SK-N-SH (cell line): ENCODE measurements at regions not wholly inside any gene's neighbourhood (a gene's known extent, or its start where the extent isn't known, plus 50 kb on each side); places are given as distances from the start of the nearest gene placed in this dataset.

ENCODE experiments used
- CTCF ChIA-PET: fragments of 300-600, 350-600 bp; formaldehyde crosslinking; extraction: SDS; loops from one replicate; lab custom pipeline; 2021; lab: Yijun Ruan, JAX
- POLR2A ChIA-PET: fragments of 350-600 bp; sonication (Branson Sonifier 250); formaldehyde crosslinking; extraction: SDS; loops from one replicate; lab custom pipeline; 2020; ENCODE audit warnings: antibody characterized with exemption, inconsistent platforms; lab: Yijun Ruan, JAX
- DNase-seq: peaks from one replicate; pipeline ENCODE4 v3.0.0; 2012
- H2AFZ ChIP-seq: fragments of 200-600 bp; sonication (generic); 2 replicates; pipeline ENCODE4 v1.8.1; 2016; ENCODE audit warnings: antibody characterized with exemption, mild to moderate bottlenecking, low read depth
- H3F3A ChIP-seq: fragments of 200-600 bp; sonication (generic); replicated peaks from 2 replicates; pipeline ENCODE3; 2016; ENCODE audit warnings: antibody characterized with exemption, mild to moderate bottlenecking; ENCODE audit not compliant: insufficient read depth
- H3K27ac ChIP-seq, 2 experiments: fragments of 200-500 bp in 1 of 2; fragments of 200-600 bp in 1 of 2; sonication (Bioruptor generic) in 1 of 2; sonication (generic), shearing (Covaris generic) in 1 of 2; 2 replicates each; pipeline versions ENCODE4 v1.5.1 to v1.6.1; 2014 to 2016; ENCODE audit warnings: low read depth in 2 of 2, inconsistent platforms in 1 of 2, low read length in 1 of 2, mild to moderate bottlenecking in 1 of 2, mixed read lengths in 1 of 2
- H3K27me3 ChIP-seq: fragments of 200-600 bp; sonication (generic), shearing (Covaris generic); 2 replicates; pipeline ENCODE4 v1.6.1; 2016; ENCODE audit warnings: mixed run types; ENCODE audit not compliant: insufficient read depth
- H3K36me3 ChIP-seq, 2 experiments: fragments of 200-500 bp in 1 of 2; fragments of 200-600 bp in 1 of 2; sonication (Bioruptor generic) in 1 of 2; sonication (generic) in 1 of 2; replicated peaks in 1 of 2; 2 replicates each; pipeline versions ENCODE3 to v1.5.1; 2014 to 2016; ENCODE audit warnings: low read length in 1 of 2, mild to moderate bottlenecking in 1 of 2; ENCODE audit not compliant: insufficient read depth in 2 of 2, control insufficient read depth in 1 of 2
- H3K4me1 ChIP-seq, 2 experiments: fragments of 200-500 bp in 1 of 2; fragments of 200-600 bp in 1 of 2; sonication (Bioruptor generic) in 1 of 2; sonication (generic), shearing (Covaris generic) in 1 of 2; 2 replicates each; pipeline versions ENCODE4 v1.5.1 to v1.6.1; 2014 to 2016; ENCODE audit warnings: low read depth in 1 of 2, low read length in 1 of 2, mixed run types in 1 of 2; ENCODE audit not compliant: insufficient read depth in 2 of 2, control insufficient read depth in 1 of 2
- H3K4me2 ChIP-seq: fragments of 200-600 bp; sonication (generic), shearing (Covaris generic); 2 replicates; pipeline ENCODE4 v1.6.1; 2017; ENCODE audit warnings: mixed run types
- H3K4me3 ChIP-seq, 2 experiments: fragments of 200-500 bp in 1 of 2; fragments of 200-600 bp in 1 of 2; sonication (Bioruptor generic) in 1 of 2; sonication (generic), shearing (Covaris generic) in 1 of 2; 2 replicates each; pipeline versions ENCODE4 v1.5.1 to v1.8.1; 2014 to 2016; ENCODE audit warnings: low read depth in 2 of 2, inconsistent platforms in 1 of 2, low read length in 1 of 2, mild to moderate bottlenecking in 1 of 2, mixed read lengths in 1 of 2, moderate library complexity in 1 of 2
- H3K79me2 ChIP-seq: fragments of 200-600 bp; sonication (generic); 2 replicates; pipeline ENCODE4 v1.8.1; 2017; ENCODE audit warnings: mild to moderate bottlenecking; ENCODE audit not compliant: insufficient read depth
- H3K9ac ChIP-seq: fragments of 200-600 bp; sonication (generic); 2 replicates; pipeline ENCODE4 v1.6.1; 2017; ENCODE audit warnings: mixed run types
- H3K9me2 ChIP-seq: fragments of 200-600 bp; sonication (generic); 2 replicates; pipeline ENCODE4 v1.6.1; 2017; ENCODE audit warnings: mixed run types
- H3K9me3 ChIP-seq: fragments of 200-600 bp; sonication (generic); 2 replicates; pipeline ENCODE4 v1.6.1; 2017; ENCODE audit warnings: mixed run types, mild to moderate bottlenecking, moderate library complexity
- H4K20me1 ChIP-seq: fragments of 200-600 bp; sonication (generic); 2 replicates; pipeline ENCODE4 v1.6.1; 2017; ENCODE audit warnings: mild to moderate bottlenecking, mixed run types; ENCODE audit not compliant: insufficient read depth
- CTCF ChIP-seq: fragments of 200-600 bp; sonication (generic); IDR thresholded peaks from 2 replicates; pipeline ENCODE4 v1.6.1; 2017; ENCODE audit warnings: antibody characterized with exemption, mild to moderate bottlenecking, moderate library complexity
- ELF1 ChIP-seq: IDR thresholded peaks from 2 replicates; pipeline ENCODE4 v1.4.0; 2012
- IRF3 ChIP-seq: fragments of 150-350 bp; IDR thresholded peaks from 2 replicates; pipeline ENCODE4 v1.6.1; 2016; ENCODE audit warnings: mild to moderate bottlenecking, low read depth, low read length
- MEF2A ChIP-seq: IDR thresholded peaks from 2 replicates; pipeline ENCODE4 v1.4.0; 2012; ENCODE audit warnings: low read depth, borderline replicate concordance
- PBX3 ChIP-seq: IDR thresholded peaks from 2 replicates; pipeline ENCODE4; 2012
- RAD21 ChIP-seq: IDR thresholded peaks from 2 replicates; pipeline ENCODE4 v1.6.1; 2012; ENCODE audit warnings: mild to moderate bottlenecking, low read length
- REST ChIP-seq: IDR thresholded peaks from 2 replicates; pipeline ENCODE4 v1.6.1; 2012; ENCODE audit warnings: mild to moderate bottlenecking, low read depth, low read length, moderate library complexity
- SMC3 ChIP-seq: IDR thresholded peaks from 2 replicates; pipeline ENCODE4 v1.6.1; 2012; ENCODE audit warnings: low read depth, low read length, improper control_type of control experiment
- USF2 ChIP-seq: fragments of 150-350 bp; IDR thresholded peaks from 2 replicates; pipeline ENCODE4 v1.6.1; 2017; ENCODE audit warnings: antibody characterized with exemption, low read length, low read depth, borderline replicate concordance
- WGBS: methylation state at CpG from one replicate; pipeline ENCODE4 v1.1.6; 2017; ENCODE audit warnings: low lambda C conversion rate; 5-methylcytosine and 5-hydroxymethylcytosine counted together

- no peak for TF ChIP-seq ELF1
- no peak for TF ChIP-seq MEF2A
- no peak for TF ChIP-seq PBX3
- TF ChIP-seq RAD21 = 0 out of 2 replicates have a peak, but pooled peaks have one; percentile 4
- 0 out of 2 replicates have a peak, but pooled peaks have one; percentile 6 for TF ChIP-seq SMC3
- peak; percentile 22; the same call in 1 of the 2 replicates for TF ChIP-seq CTCF
- ChIA-PET CTCF (interaction anchor here (1.0 to 1.7 kb wide), 3 partner anchors 38 to 1406 kb away, joined by 3 to 4 read pairs (median 4); no protein-coding TSS in a partner anchor), POLR2A (no interaction called here)
- H3K27ac ChIP-seq = no peak overlapping the region
- no peak overlapping the region for H3K4me2 ChIP-seq
- 55% methylated on average over 6 of the region's 6 CpGs for WGBS
- peak; percentile 15 for DNase-seq
- H3K4me3 ChIP-seq = no peak overlapping the region
- H3K79me2 ChIP-seq = no peaks in the 10 kb centered on the region
- no peaks in the 10 kb centered on the region for H3F3A ChIP-seq
- no peak overlapping the region for H3K9ac ChIP-seq
- no peaks in the 10 kb centered on the region for H3K9me3 ChIP-seq
- no peaks in the 10 kb centered on the region for H3K36me3 ChIP-seq
- no peaks in the 10 kb centered on the region for H4K20me1 ChIP-seq
- no peaks in the 10 kb centered on the region for H3K4me1 ChIP-seq
- no peaks in the 10 kb centered on the region for H3K27me3 ChIP-seq
- no peak overlapping the region for H2AFZ ChIP-seq
- no peaks in the 10 kb centered on the region for H3K9me2 ChIP-seq
These were observed 56.2 kb upstream of the RFC3 start for GRCh38 chr13:33761740-33762139.

GRCh38 chr13:33763021-33763420, 54.9 kb upstream of the RFC3 start:
- POLR2A ChIA-PET = interaction anchor here (0.6 kb wide), 1 partner anchor 15 kb away, joined by 3 read pairs; no protein-coding TSS in a partner anchor
- H4K20me1 ChIP-seq = no peaks in the 10 kb centered on the region
- H3K9me2 ChIP-seq = no peaks in the 10 kb centered on the region
- TF ChIP-seq CTCF (no peak), MEF2A (no peak), REST (no peak), IRF3 (no peak), USF2 (no peak)
- no peaks in the 10 kb centered on the region for H3K36me3 ChIP-seq
- peak overlapping the region; percentile 71; the same call in 1 of the 2 replicates for H2AFZ ChIP-seq
- no peak overlapping the region for H3K9ac ChIP-seq
- no peaks in the 10 kb centered on the region for H3K4me1 ChIP-seq
- H3K27ac ChIP-seq = 0 out of 4 replicates have a peak overlapping the region, but pooled peaks of 1 of the 2 experiments have one; percentile 5
- DNase-seq = no peak
- H3K79me2 ChIP-seq = no peaks in the 10 kb centered on the region
- WGBS = 64% methylated on average over 2 of the region's 2 CpGs
- no peak overlapping the region for H3K4me2 ChIP-seq
- H3K27me3 ChIP-seq = no peaks in the 10 kb centered on the region
- CTCF ChIA-PET = interaction anchor here (0.8 to 1.0 kb wide), 2 partner anchors 15 to 21 kb away, joined by 3 read pairs; no protein-coding TSS in a partner anchor
- no peaks in the 10 kb centered on the region for H3K9me3 ChIP-seq
- H3F3A ChIP-seq = no peaks in the 10 kb centered on the region
- 0 out of 4 replicates have a peak overlapping the region, but pooled peaks of 1 of the 2 experiments have one; percentile 2 for H3K4me3 ChIP-seq
